IPS-NIHi11 (cell line): ENCODE measurements at regions not wholly inside any gene's neighbourhood (a gene's known extent, or its start where the extent isn't known, plus 50 kb on each side); places are given as distances from the start of the nearest gene placed in this dataset.
"Not testable (repeated sequence)": the region's sequence is repeated elsewhere in the genome, so short reads cannot be mapped to it uniquely, and the experiment has no call there.

Experiments used
- DNase-seq: peaks from one replicate; pipeline ENCODE4 v3.0.0; 2012; ENCODE audit warnings: mixed read lengths, low spot score

DNA sequence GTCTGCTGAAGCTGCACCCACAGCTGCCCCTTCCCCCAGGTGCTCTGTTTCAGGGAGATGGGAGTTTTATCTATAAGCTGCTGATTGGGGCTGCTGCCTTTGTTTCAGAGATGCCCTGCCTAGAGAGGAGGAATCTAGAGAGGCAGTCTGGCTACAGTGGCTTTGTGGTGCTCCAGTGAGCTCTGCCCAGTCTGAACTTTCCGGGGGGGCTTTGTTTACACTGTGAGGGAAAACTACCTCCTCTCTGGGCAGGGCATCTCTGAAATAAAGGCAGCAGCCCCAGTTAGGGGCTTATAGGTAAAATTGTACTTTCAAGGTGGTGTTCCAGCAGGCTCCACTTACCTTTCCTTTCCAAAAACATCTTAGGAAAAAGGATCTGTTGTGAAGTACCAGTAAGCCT lies 242.2 kb downstream of the SPRY1 start:
- DNase-seq = no peak

DNA sequence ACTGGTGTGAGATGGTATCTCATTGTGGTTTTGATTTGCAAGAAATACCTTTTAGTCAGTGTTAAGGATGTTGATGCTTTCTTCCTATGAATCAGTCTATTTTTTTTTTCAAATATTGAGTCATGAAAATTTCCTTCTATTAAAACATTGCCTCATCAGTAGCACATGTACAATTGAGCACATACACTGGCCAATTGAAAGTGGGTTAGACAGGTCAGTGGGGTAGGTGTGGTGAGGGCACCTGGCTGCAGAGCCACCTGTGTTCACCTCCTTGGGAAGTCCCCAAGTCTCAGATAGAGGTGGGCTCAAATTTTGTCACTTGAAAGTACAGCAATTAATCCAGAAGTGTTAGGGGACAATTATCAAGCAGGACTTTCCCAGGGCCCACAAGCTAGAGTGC lies 243.7 kb downstream of the SPRY1 start:
- no peak for DNase-seq

DNA sequence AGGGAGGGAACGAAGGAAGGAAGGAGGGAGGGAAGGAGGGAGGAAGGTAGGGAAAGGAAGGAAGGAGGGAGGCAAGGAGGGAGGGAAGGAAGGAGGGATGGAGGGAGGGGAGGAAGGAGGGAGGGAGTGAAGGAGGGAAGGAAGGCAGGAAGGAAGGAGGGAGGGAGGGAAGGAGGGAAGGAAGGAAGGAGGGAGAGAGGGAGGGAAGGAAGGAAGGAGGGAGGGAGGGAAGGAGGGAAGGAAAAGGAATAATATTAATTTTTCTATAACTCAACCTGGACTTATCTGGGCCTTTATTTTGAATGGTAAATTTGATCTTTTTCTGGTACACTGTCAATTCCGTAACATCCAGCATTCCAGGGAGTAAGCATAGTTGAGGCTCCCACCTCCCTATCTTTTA lies 244.2 kb downstream of the SPRY1 start:
- no peak for DNase-seq

DNA sequence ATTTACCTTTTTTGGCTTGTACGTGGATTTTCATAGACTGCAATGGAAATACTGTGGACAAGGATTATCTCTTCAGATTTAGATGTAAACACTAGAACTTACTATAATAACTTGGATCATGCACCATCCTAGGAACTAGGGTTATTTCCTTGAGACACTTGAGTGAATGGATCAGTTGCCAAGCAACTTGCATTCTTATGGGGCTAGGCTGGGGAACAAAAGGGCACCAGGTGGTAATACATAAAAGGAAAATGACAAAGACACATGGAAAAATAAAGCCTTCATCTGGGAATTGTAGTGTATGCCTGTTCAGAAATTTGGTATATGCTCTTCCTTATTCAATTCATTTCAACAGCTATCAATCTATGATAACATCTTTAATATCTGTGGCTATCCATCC lies 247.1 kb downstream of the SPRY1 start:
- DNase-seq = no peak

DNA sequence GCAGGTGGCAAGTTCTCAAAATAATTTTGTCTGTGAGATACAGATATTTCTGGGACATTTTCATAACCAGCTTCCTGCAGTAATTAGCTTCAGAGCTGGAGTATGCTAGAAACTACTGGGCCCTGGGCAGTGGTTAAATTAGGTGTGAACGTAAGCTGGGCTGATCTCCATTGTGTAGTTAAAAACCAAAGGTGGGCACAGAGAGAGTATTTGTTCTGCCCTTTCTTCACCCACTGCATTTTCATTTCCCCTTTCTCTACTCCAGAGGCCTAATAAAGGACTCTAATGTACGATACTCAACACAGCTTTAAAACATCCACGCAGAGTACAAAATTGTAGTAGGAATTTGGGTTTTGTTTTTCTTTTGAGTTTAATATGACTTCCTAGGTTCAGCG lies 252.7 kb downstream of the SPRY1 start:
- DNase-seq = no peak

DNA sequence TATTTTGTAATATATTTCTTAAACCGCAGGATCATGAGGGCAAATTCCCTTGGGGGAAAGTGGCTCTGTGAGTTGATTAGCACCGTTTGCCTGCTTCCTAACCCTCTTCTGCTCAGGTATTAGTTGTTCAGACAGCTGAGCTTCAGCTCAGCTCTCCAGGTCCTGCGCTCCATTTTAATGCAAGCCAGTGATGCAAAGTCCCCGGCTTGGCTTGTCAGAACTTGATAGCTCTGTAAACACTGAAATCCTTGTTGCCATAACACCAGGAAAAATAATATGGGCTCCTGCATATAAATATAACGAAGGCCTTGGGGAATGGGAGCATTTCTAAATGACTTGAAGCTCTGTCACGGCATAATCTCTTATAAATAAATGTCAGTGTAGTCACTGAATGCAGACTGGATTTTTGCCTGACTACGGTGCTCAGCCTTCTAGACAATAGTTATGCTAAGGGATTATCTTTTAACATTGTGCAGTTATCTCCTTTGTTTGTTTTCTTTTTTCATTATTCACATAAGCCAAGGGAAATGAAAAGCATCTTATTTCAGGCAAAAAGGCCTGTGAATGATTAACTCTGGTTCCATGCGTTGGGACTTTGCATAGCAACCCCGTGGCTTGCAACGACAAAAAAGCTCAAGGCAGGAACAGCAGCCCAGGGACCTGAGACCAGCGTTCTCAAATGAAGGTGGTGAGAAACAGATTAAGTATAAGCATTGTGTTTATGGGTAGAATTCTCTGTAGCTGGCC lies 253.2 kb downstream of the SPRY1 start:
- DNase-seq = no peak

DNA sequence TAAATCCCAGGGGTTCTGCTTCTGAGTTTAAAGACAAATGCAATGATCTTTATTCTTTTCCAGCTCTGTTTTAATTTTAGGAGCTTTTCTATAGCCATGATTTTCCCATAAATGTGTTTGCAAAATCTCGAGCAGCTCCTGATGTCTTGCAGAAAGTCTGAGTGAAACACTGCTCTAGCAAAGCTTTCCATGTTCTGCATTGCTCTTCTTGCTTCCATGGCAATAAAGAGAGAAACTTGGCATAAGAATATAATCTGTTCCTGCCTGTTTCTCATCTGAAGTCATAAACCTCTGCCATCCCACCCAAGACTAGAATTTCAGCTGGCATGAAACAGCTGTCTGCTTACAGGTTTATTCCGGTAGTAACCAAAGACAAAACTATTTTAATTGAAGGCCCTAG lies 254.5 kb downstream of the SPRY1 start:
- no peak for DNase-seq

DNA sequence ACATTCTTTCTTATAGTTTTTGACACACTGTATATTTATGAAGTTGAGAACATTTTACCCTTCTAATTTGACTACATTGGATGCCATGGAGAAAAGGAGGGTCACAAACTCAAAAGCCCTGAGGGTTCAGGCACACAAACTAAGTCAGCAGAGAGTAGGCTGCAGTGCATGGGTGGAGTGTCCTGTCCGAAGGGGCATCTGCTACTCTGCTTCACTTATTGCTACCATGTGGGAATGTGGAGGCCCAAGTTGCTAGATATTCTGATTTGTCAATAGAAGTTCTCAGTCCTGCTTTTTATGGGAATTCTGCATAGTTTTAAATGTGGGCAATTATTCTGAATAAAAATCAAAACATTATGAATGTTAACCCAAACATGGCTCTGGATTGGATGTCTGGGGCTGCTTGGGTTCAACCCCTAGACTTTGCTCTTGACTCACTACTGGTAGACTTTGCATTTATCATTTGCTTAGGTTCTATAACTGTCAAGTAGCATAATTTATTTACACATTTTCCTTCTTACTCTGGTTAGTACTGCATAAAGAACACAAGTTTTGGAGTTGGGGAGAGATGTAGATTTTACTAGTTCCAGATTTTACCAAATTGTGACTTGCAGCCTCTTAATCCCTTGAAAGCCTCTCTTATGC lies 255.1 kb downstream of the SPRY1 start:
- no peak for DNase-seq

DNA sequence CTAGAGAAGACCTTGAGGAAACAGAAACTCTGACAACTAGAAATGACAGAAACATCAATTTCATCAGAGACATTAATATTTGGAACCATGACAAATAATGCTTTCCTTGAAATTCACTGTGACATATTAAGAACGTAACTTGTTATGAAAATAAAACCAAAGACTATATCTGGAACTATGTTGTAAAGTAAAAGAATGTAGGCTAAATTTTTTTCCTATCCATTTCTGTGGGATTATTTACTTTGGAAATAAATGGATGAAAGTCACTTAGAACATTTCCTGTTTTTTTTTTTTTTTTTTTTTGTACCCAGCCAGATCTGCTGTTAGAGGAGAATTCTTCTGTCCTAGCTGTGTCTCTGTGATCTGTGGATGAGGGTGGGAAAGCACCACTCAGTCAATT lies 255.9 kb downstream of the SPRY1 start:
- no peak for DNase-seq

DNA sequence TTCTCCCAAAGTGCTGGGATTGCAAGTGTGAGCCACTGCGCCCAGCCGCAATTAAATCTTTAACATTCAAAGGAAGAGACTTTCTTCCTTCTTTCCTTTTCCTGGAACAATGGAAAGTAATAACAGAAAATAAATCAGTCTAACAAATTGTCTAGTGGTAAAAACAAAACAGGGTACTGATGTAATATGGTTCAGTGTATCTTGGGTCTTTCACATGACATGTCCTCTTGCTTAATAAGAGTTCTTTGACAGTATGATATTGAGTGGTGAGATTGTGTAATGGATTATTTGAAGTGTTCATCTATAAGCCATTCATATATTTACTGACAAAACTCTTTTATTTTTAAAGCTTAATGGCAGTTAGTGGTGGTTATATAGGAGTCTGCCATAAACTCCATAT lies 256.6 kb downstream of the SPRY1 start:
- DNase-seq = no peak

DNA sequence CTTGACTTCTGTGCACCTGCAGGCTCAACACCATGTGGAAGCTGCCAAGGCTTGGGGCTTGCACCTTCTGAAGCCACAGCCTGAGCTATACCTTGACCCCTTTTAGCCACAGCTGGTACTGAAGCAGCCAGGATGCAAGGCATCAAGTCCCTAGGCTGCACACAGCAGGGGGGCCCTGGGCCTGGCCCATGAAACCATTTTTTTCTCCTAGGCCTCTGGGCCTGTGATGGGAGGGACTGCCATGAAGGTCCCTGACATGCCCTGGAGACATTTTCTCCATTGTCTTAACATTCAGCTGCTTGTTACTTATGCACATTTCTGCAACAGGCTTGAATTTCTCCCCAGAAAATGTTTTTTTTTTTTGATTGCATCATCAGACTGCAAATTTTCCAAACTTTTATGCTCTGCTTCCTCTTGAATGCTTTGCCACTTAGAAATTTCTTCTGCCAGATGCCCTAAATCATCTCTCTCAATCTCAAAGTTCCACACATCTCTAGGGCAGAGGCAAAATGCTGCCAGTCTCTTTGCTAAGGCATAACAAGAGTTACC lies 260.2 kb downstream of the SPRY1 start:
- not testable (repeated sequence) for DNase-seq

DNA sequence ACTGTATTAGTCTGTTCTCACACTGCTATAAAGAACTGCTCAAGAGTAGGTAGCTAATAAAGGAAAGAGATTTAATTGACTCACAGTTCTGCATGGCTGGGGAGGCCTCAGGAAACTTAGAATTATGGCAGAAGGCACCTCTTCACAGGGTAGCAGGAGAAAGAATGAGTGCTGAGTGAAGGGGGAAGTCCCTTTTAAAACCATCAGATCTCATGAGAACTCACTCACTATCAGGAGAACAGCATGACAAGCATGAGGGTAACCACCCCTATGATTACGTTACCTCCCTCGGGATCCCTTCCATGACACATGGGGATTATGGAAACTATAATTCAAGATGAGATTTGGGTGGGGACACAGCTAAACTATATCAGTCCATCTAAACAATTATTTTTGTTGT lies 261.0 kb downstream of the SPRY1 start:
- DNase-seq = not testable (repeated sequence)

DNA sequence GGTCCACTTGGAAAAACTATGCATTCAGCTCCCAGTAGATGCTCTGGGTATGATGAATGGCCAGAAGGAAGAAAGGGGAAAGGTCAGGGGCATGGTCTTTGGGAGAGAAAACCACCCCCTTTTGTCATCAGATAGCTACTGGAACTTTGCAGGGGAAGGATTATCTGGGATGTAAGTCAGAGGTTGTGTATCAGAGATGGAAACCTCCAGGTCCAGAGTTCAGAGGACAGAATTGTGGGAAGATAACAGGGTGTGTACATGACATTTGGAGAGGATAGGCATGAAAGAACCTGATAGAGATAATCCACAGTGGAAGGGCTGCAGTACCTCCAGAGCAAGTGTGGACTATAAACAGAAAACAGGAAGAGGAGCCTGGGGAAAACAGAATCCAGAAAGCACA lies 262.7 kb downstream of the SPRY1 start:
- DNase-seq = no peak

DNA sequence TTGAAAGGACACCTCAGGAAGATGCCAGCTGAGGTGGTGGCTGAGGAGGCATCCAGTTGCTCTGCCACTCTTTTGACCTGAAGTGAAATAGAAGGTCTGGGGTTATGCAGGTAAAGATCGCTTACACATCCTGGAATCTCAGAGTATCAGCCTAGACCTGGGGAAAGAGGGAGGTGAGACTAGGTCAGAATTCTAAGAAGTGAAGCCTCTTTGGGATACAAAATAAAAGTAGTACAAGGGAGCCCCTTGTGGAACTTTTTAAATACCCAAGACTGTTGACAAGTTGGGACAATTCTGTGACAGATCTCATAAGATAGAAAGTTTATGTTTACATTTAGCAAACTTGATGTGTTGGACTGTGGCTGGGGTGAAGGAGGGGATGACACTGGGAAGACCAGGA lies 263.1 kb downstream of the SPRY1 start:
- peak; percentile 26 for DNase-seq

DNA sequence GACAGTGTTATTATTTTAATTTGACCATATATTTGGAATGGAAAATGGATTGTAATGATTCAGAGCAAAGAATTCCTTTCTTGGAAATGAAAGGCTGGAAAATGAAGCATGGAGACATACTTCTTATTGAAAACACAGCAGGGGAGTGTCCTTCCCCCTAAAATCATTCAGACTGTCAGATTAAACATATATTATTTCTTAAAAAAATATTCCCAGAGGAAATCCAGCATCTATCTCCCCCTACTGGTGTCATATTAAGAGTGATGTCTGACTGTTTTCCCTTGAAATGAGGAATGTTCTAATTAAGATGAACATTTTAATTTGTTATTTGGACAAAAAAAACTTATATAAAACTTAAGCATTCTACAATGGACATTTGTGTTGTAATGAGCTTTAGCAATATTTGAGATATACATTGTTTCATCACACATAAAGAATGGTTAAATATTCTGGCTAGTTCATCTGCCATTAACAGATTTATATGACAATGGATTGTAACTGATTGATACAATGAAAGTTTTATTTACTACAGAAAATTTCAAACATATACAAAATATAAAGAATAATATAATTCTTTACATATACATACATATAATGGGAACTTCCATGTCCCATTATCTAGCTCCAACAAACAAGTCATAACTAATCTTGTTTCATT lies 264.6 kb downstream of the SPRY1 start:
- DNase-seq = peak; percentile 23

DNA sequence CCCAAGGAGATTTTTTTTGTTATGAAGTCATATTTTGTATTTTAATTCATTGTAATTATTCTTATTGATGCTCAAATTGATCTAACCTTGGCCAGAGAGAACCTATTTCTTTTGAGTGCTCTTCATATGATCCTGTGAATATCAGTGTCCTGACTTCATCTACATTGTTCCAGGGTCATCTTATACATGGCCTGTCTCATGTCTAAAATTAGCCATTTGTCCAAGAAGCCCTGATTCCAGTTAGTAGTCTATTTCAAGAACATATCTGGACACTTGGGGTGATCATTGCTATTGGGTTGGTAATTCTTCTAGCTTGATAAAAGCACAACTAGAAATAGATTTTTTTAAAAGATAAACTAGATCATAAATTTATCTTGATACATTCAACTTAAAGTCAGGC lies 266.2 kb downstream of the SPRY1 start:
- DNase-seq = no peak

DNA sequence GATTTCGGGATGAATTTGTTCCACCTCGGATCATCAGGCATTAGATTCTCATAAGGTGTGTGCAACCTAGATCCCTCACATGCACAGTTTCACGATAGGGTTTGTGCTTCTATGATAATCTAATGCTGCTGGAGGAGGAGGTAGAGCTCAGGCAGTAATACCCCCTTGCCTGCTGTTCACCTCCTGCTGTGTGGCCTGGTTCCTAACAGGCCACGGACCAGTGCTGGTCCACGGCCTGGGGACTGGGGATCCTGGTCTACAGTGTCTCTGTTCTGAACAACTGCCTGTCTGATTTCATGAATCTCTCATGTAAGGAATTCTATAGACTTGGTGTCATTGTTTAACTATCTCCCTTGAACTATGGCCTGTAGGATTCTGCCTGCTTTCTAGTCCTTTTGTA lies 269.9 kb downstream of the SPRY1 start:
- no peak for DNase-seq

DNA sequence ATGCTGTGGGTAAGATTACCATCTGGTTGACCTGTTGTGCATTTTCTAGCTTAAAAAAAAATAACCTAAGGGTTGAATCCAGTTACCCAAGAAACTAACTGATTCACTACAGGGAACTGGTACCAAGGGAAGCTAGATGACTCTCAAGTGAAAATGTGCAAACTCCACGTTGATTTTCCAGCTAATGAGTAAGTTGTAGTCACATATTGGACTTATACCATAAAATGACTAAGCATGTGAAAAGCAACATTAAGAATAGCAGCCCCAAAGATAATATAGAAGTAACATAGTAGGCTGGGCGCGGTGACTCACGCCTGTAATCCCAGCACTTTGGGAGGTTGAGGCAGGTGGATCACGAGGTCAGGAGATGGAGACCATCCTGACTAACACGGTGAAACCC lies 270.9 kb downstream of the SPRY1 start:
- DNase-seq = no peak

DNA sequence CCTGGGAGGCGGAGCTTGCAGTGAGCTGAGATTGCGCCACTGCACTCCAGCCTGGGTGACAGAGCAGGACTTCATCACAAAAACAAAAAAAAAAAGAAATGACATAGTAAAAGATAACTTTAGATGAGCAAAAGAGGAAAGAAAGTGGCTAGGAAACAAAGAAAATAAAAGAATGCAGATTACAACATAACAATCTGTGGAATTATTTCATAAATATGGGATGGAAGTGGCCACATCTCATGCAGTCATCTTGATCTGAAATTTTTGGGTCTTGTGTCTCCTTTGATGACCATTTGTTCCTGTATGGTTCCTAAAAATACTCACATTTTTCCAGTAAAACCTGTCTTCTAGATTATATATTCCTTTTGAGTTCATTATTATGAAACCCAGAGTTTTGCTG lies 271.4 kb downstream of the SPRY1 start:
- no peak for DNase-seq

DNA sequence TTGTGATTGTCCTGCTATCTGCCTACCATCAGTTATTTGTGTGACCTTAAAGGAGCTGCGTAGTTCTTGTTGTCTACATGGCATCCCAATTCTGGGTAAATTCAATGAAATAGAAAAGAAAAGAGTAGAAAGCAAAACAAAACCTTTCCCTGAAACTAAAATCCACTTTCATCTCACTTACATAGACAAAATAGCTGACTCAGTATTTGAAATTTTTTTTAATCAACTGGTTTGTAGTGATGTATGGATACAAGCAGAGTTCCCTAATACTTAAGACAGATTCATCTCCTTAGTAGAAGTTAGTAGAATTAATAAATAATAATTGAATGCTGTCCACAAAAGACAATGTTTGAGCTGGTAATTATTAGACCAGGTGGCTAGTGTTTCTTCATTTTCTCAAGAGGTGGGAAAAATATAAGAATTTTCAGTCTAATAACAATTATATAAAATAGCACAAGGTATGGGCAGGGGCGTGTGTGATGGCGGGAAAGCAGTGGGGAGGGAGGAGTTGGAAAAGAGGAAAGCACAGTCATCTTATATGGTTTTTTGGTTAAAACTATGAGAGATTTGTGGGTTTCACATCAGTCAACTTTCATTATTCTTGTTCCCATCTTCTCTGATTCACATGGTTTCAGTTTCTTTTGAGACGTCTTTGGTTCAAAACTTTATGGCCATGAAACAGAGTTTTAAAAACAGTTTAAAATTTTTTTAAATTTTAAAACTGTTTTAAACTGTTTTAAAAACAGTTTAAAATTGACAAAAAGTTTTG lies 275.2 kb downstream of the SPRY1 start:
- DNase-seq = no peak

DNA sequence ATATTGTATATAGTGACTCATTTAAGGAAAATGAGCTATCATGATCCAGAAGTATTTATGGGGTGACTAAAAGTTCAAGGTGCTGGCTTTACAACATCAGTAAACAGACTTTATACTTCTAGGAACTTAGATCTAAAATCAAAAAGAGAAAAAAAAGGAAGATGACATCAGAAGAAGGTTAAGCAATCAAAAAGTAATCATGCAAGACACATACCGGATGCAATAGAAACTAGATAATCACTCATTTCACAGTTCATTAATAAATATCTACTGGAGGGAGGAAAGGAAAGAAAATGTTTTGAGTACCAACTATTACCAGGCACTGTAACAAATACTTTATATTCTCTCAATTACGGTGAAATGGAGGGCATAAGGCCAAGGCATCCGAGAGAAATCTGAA lies 276.4 kb downstream of the SPRY1 start:
- DNase-seq = no peak

DNA sequence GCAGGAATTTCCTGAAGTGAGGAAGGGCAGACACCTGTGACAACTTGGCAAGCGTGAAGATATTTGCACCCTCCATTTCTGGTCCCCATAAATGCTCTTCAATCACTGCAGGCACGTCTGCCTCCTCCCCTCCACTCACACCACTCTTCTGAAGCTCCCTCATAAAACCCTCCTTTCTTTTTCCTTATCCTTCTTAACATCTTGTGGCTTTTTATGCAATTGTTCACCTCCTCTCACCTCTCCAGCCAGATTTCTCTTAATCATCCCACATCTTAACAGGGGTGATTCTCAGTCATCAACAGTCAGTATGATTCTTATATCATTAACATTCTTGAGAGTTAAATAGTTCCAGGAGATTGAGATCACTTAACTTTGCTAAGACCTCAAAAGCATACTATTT lies 277.4 kb downstream of the SPRY1 start:
- DNase-seq = no peak
